Mesenchymal stem cell (in vitro differentiated cells and primary cell): ENCODE measurements at regions not wholly inside any gene's neighbourhood (a gene's known extent, or its start where the extent isn't known, plus 50 kb on each side); places are given as distances from the start of the nearest gene placed in this dataset.
"Not testable (repeated sequence)": the region's sequence is repeated elsewhere in the genome, so short reads cannot be mapped to it uniquely, and the experiment has no call there.

Experiments used
- DNase-seq: peaks from one replicate; pipeline ENCODE4 v3.0.0-alpha.2; 2013
- H2AFZ ChIP-seq: one replicate; pipeline ENCODE4 v1.6.1; 2013; ENCODE audit warnings: low read depth, mild to moderate bottlenecking, control low read depth, inconsistent platforms, low read length, moderate library complexity
- H2AK5ac ChIP-seq: 2 replicates; pipeline ENCODE4 v1.6.1; 2013; ENCODE audit warnings: low read length, moderate library complexity, mild to moderate bottlenecking, inconsistent platforms; ENCODE audit not compliant: severe bottlenecking
- H2BK120ac ChIP-seq: one replicate; pipeline ENCODE4 v1.6.1; 2013; ENCODE audit warnings: low read depth, mild to moderate bottlenecking, inconsistent platforms, low read length, moderate library complexity
- H2BK12ac ChIP-seq, 2 experiments: one replicate each; pipeline ENCODE4 v1.6.1; 2013; ENCODE audit warnings: inconsistent platforms in 2 of 2, low read length in 2 of 2, mild to moderate bottlenecking in 2 of 2, moderate library complexity in 2 of 2, control low read depth in 1 of 2
- H2BK15ac ChIP-seq: one replicate; pipeline ENCODE4 v1.6.1; 2013; ENCODE audit warnings: mild to moderate bottlenecking, low read depth, inconsistent platforms; ENCODE audit not compliant: poor library complexity, severe bottlenecking
- H2BK5ac ChIP-seq: 2 replicates; pipeline ENCODE4 v1.6.1; 2013; ENCODE audit warnings: low read depth, mild to moderate bottlenecking, low read length, control low read depth, inconsistent platforms; ENCODE audit not compliant: poor library complexity, severe bottlenecking
- H3K14ac ChIP-seq, 2 experiments: one replicate each; pipeline ENCODE4 v1.6.1; 2013; ENCODE audit warnings: inconsistent platforms in 2 of 2, low read length in 2 of 2, control low read depth in 1 of 2, mild to moderate bottlenecking in 1 of 2, moderate library complexity in 1 of 2
- H3K18ac ChIP-seq, 2 experiments: one replicate each; pipeline ENCODE4 v1.6.1; 2013; ENCODE audit warnings: inconsistent platforms in 2 of 2, low read length in 2 of 2, control low read depth in 1 of 2, low read depth in 1 of 2, mild to moderate bottlenecking in 1 of 2
- H3K23ac ChIP-seq, 2 experiments: one replicate each; pipeline ENCODE4 v1.6.1; 2013; ENCODE audit warnings: inconsistent platforms in 2 of 2, low read length in 2 of 2, mild to moderate bottlenecking in 2 of 2, moderate library complexity in 2 of 2, control low read depth in 1 of 2
- H3K27ac ChIP-seq: 2 replicates; pipeline ENCODE4 v1.5.1; 2013; ENCODE audit warnings: mild to moderate bottlenecking, moderate library complexity, low read length, control low read depth, inconsistent platforms; ENCODE audit not compliant: poor library complexity, severe bottlenecking
- H3K27me3 ChIP-seq, 2 experiments: 2 replicates each; pipeline versions ENCODE4 v1.6.1 to v1.7.0; 2013; ENCODE audit warnings: low read length in 2 of 2, mild to moderate bottlenecking in 2 of 2, moderate library complexity in 2 of 2, control low read depth in 1 of 2, inconsistent platforms in 1 of 2; ENCODE audit not compliant: control insufficient read depth in 1 of 2, insufficient read depth in 1 of 2
- H3K36me3 ChIP-seq, 2 experiments: 2 replicates each; pipeline versions ENCODE4 v1.6.1 to v1.7.0; 2013; ENCODE audit warnings: low read length in 2 of 2, control low read depth in 1 of 2, inconsistent platforms in 1 of 2, low read depth in 1 of 2, mild to moderate bottlenecking in 1 of 2; ENCODE audit not compliant: insufficient read depth in 2 of 2, control insufficient read depth in 1 of 2
- H3K4ac ChIP-seq, 2 experiments: one replicate each; pipeline ENCODE4 v1.6.1; 2013; ENCODE audit warnings: inconsistent platforms in 2 of 2, low read length in 2 of 2, mild to moderate bottlenecking in 2 of 2, moderate library complexity in 2 of 2, control low read depth in 1 of 2, low read depth in 1 of 2
- H3K4me1 ChIP-seq: 2 replicates; pipeline ENCODE4 v1.6.1; 2013; ENCODE audit warnings: low read depth, low read length, control low read depth; ENCODE audit not compliant: control insufficient read depth, insufficient read depth
- H3K4me2 ChIP-seq: 2 replicates; pipeline ENCODE4 v1.6.1; 2013; ENCODE audit warnings: low read length, mild to moderate bottlenecking, inconsistent platforms; ENCODE audit not compliant: poor library complexity, severe bottlenecking
- H3K4me3 ChIP-seq, 2 experiments: 2 replicates each; pipeline versions ENCODE4 v1.5.1 to v1.7.0; 2013; ENCODE audit warnings: low read length in 2 of 2, mild to moderate bottlenecking in 2 of 2, control low read depth in 1 of 2, low read depth in 1 of 2; ENCODE audit not compliant: insufficient read depth in 1 of 2
- H3K79me1 ChIP-seq: replicated peaks from 2 replicates; pipeline ENCODE4 v1.6.1; 2013; ENCODE audit warnings: mild to moderate bottlenecking, control low read depth, low read length, inconsistent platforms; ENCODE audit not compliant: poor library complexity, severe bottlenecking
- H3K9ac ChIP-seq: 2 replicates; pipeline ENCODE4 v1.7.0; 2013; ENCODE audit warnings: mild to moderate bottlenecking, low read length, moderate library complexity
- H3K9me3 ChIP-seq: 2 replicates; pipeline ENCODE4 v1.7.0; 2013; ENCODE audit warnings: mild to moderate bottlenecking, low read length; ENCODE audit not compliant: control insufficient read depth
- H4K8ac ChIP-seq: one replicate; pipeline ENCODE4 v1.6.1; 2013; ENCODE audit warnings: inconsistent platforms, mild to moderate bottlenecking, low read length, moderate library complexity
- H4K91ac ChIP-seq: one replicate; pipeline ENCODE4 v1.6.1; 2013; ENCODE audit warnings: mild to moderate bottlenecking, low read length, inconsistent platforms
- WGBS: methylation state at CpG from one replicate; pipeline ENCODE4 v1.1.7; 2013; ENCODE audit warnings: mixed read lengths; 5-methylcytosine and 5-hydroxymethylcytosine counted together

DNA sequence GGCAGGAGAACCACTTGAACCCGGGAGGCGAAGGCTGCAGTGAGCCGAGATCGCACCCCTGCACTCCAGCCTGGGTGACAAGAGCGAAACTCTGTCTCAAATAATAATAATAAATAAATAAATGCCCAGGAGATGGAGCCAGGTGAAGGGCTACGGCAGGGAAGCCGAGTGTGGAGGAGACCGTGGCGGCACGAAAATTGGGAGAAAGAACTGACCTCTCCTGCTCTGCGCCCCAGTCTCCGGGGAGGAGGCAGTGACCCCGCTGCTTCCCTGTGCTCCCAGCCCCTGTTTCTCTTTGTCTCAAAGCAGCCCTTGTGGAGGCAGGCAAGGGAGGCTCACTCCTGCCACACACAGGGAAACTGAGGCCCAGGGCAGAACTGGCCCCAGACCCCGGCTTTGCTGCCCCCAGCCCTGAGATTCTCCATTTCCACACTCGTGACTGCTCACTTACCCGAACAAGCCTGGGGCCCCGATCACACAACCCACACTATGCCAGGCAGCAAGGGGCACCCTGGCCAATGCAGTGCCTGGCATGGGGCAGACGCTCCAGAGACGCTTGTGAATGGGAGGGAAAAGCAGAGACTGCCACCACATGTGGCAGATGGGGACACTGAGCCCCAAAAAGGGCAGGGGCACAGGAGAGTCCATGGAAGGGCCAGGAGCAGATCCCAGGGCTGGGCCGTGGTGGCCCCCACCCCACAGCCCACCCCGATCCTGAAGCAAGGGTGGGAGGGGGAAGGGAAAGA is 80.4 kb upstream of the PRR5 start:
- Histone ChIP-seq H3K23ac (no peak overlapping the region), H2BK12ac (no peak overlapping the region), H2BK15ac (no peak overlapping the region), H4K91ac (no peak overlapping the region), H2AFZ (no peak overlapping the region), H3K79me1 (no peaks in the 10 kb centered on the region), H3K27ac (no peak overlapping the region), H3K14ac (no peak overlapping the region), H3K4me2 (no peak overlapping the region), H3K4me1 (peaks cover 11% of the 10 kb centered on the region), H3K4ac (no peak overlapping the region), H2AK5ac (no peak overlapping the region), H3K9ac (no peak overlapping the region), H3K27me3 (peaks cover 27 to 55% of the 10 kb centered on the region in 2 experiments), H3K36me3 (no peaks in the 10 kb centered on the region), H4K8ac (no peak overlapping the region), H2BK120ac (no peak overlapping the region), H3K18ac (no peak overlapping the region), H3K4me3 (no peak overlapping the region), H3K9me3 (no peaks in the 10 kb centered on the region), H2BK5ac (no peak overlapping the region)
- 91% methylated on average over 16 of the region's 21 CpGs for WGBS
- DNase-seq, result no peak

GRCh38 chr22:44620841-44621257 is 81.2 kb upstream of the PRR5 start:
- no peaks in the 10 kb centered on the region for H3K79me1 ChIP-seq
- H2BK12ac ChIP-seq, result no peak overlapping the region
- 65% methylated on average over 13 of the region's 13 CpGs for WGBS
- DNase-seq, result no peak
- H3K9ac ChIP-seq, result peak overlapping the region; percentile 72
- no peaks in the 10 kb centered on the region for H3K36me3 ChIP-seq
- H2BK5ac ChIP-seq, result no peak overlapping the region
- peaks cover 11% of the 10 kb centered on the region for H3K4me1 ChIP-seq
- H3K23ac ChIP-seq, result no peak overlapping the region
- H4K8ac ChIP-seq, result no peak overlapping the region
- no peak overlapping the region for H3K27ac ChIP-seq
- H2AFZ ChIP-seq, result no peak overlapping the region
- peaks cover 26 to 53% of the 10 kb centered on the region in 2 experiments for H3K27me3 ChIP-seq
- H3K4me3 ChIP-seq, result no peak overlapping the region
- H2BK15ac ChIP-seq, result peak overlapping the region; percentile 78
- H3K9me3 ChIP-seq, result no peaks in the 10 kb centered on the region
- no peak overlapping the region for H2AK5ac ChIP-seq
- H3K4me2 ChIP-seq, result no peak overlapping the region
- H4K91ac ChIP-seq, result peak overlapping the region; percentile 56
- H3K14ac ChIP-seq, result no peak overlapping the region
- H2BK120ac ChIP-seq, result no peak overlapping the region
- no peak overlapping the region for H3K18ac ChIP-seq
- no peak overlapping the region for H3K4ac ChIP-seq

DNA sequence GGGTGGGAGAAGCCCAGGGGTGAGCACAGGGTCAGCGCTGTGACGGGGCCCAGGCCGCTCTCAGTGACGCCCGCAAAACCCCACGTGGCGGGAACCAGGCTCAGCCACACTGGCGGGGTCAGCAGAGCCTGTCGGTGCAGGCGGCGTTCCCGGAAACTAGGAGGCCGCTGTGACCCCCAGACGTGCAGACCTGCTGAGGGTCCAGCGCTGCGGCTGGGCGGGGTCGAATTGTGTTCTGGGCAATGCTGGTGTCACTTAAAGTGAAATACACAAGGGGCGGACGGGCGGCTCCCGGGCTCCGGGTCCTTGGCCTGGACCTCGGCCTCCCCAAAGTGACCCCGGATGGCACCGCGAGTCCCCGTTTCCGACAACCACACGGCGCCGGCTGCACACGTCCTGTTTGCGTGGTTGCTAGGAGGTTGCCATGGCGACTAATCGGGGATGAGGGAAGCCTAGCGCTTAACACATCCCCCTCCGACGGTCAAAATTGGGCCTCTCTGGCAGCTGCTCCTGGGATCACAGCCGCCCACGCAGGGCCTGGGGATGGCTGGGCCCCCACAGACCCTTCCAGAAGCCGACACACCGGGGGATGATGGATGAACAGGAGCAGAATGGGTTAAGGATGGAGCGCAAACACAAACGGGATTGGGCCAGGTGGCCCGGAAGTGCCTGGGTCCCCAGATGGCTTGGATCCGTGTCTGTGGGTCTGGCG is 81.7 kb upstream of the PRR5 start:
- peak overlapping the region; percentile 58 for H2AFZ ChIP-seq
- WGBS, result 23% methylated on average over 46 of the region's 48 CpGs
- DNase-seq, result peak; percentile 86
- H3K27me3 ChIP-seq, result peaks cover 21 to 47% of the 10 kb centered on the region in 2 experiments
- no peaks in the 10 kb centered on the region for H3K9me3 ChIP-seq
- H3K4me2 ChIP-seq, result no peak overlapping the region
- peak overlapping the region; percentile 79 for H4K8ac ChIP-seq
- peak overlapping the region in 1 of 2 experiments; percentile 82 for H3K14ac ChIP-seq
- H2AK5ac ChIP-seq, result no peak overlapping the region
- no peak overlapping the region for H3K27ac ChIP-seq
- H3K79me1 ChIP-seq, result no peaks in the 10 kb centered on the region
- H4K91ac ChIP-seq, result peak overlapping the region; percentile 67
- no peak overlapping the region for H3K4me3 ChIP-seq
- H3K23ac ChIP-seq, result peak overlapping the region in 1 of 2 experiments; percentile 15
- H2BK15ac ChIP-seq, result no peak overlapping the region
- peak overlapping the region in 1 of 2 experiments; percentile 84 for H2BK12ac ChIP-seq
- peak overlapping the region; percentile 72 for H3K9ac ChIP-seq
- peak overlapping the region in 1 of 2 experiments; percentile 24 for H3K4ac ChIP-seq
- peaks cover 11% of the 10 kb centered on the region for H3K4me1 ChIP-seq
- H3K18ac ChIP-seq, result peak overlapping the region in 1 of 2 experiments; percentile 86
- H3K36me3 ChIP-seq, result no peaks in the 10 kb centered on the region
- H2BK120ac ChIP-seq, result no peak overlapping the region
- H2BK5ac ChIP-seq, result no peak overlapping the region

GRCh38 chr22:44619560-44620128 is 82.4 kb upstream of the PRR5 start:
- not testable (repeated sequence) for H3K36me3 ChIP-seq, H2BK5ac ChIP-seq, H3K79me1 ChIP-seq, H3K9me3 ChIP-seq, H3K27ac ChIP-seq, H2BK15ac ChIP-seq, H3K4me2 ChIP-seq, H2AK5ac ChIP-seq, H3K4me3 ChIP-seq, H3K23ac ChIP-seq, H2BK120ac ChIP-seq, DNase-seq
- peak overlapping the region; percentile 34 to 84 for H2BK12ac ChIP-seq
- H4K8ac ChIP-seq, result peak overlapping the region; percentile 79
- H3K18ac ChIP-seq, result peak overlapping the region in 1 of 2 experiments; percentile 86
- peak overlapping the region; percentile 58 for H2AFZ ChIP-seq
- H3K4ac ChIP-seq, result peak overlapping the region in 1 of 2 experiments; percentile 24
- peaks cover 19 to 45% of the 10 kb centered on the region in 2 experiments for H3K27me3 ChIP-seq
- H4K91ac ChIP-seq, result peak overlapping the region; percentile 67
- WGBS, result 89% methylated on average over 16 of the region's 16 CpGs
- H3K9ac ChIP-seq, result peak overlapping the region; percentile 72
- H3K4me1 ChIP-seq, result peaks cover 11% of the 10 kb centered on the region
- H3K14ac ChIP-seq, result peak overlapping the region in 1 of 2 experiments; percentile 82
